GM18907 (cell line): ENCODE measurements at regions not wholly inside any gene's neighbourhood (a gene's known extent, or its start where the extent isn't known, plus 50 kb on each side); places are given as distances from the start of the nearest gene placed in this dataset.
"Not testable (repeated sequence)": the region's sequence is repeated elsewhere in the genome, so short reads cannot be mapped to it uniquely, and the experiment has no call there.

Experiments
- ATAC-seq: cut with Tn5 transposase; IDR thresholded peaks from one replicate; pipeline ENCODE4 v1.9.1; 2021; ENCODE audit warnings: mild to moderate bottlenecking, moderate library complexity; ENCODE audit not compliant: unreplicated experiment

DNA sequence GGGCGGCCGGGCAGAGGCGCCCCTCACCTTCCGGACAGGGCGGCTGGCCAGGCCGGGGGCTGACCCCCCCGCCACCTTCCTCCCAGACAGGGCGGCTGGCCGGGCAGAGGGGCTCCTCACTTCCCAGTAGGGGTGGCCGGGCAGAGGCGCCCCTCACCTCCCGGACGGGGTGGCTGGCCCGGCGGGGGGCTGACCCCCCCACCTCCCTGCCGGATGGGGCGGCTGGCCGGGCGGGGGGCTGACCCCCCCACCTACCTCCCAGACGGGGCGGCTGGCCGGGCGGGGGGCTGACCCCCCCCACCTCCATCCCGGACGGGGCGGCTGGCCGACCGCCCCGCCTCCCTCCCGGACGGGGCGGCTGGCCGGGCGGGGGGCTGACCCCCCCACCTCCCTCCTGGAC is 1615.5 kb upstream of the C9orf72 start:
- ATAC-seq, result not testable (repeated sequence)

DNA sequence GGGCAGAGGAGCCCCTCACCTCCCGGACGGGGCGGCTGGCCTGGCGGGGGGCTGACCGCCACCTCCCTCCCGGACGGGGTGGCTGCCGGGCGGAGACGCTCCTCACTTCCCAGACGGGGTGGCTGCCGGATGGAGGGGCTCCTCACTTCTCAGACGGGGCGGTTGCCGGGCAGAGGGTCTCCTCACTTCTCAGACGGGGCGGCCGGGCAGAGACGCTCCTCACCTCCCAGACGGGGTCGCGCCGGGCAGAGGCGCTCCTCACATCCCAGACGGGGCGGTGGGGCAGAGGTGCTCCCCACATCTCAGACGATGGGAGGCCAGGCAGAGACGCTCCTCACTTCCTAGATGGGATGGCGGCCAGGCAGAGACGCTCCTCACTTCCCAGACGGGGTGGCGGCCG is 1615.9 kb upstream of the C9orf72 start:
- ATAC-seq, result not testable (repeated sequence)

- ATAC-seq, result no peak
Observed at GRCh38 chr9:29198861-29199260, 1625.6 kb upstream of the C9orf72 start.

DNA sequence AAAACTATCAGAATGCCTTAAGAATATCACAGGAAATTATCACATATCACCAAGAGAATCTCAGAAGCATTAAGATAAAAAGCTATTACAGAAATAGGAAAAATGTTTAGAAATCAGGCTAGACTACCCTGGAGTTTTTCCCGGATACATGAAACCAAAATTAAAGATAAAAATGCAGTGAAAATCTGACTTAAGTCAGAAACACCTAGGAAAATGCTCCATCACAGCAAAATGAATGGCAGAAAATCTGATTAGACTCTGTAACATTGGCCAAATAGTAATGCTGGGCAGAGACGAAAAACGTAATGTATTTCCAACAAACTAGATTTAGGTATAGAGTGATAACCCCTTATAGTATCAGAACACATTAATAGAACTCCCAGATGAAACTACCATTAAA is 1626.7 kb upstream of the C9orf72 start:
- ATAC-seq, result no peak

DNA sequence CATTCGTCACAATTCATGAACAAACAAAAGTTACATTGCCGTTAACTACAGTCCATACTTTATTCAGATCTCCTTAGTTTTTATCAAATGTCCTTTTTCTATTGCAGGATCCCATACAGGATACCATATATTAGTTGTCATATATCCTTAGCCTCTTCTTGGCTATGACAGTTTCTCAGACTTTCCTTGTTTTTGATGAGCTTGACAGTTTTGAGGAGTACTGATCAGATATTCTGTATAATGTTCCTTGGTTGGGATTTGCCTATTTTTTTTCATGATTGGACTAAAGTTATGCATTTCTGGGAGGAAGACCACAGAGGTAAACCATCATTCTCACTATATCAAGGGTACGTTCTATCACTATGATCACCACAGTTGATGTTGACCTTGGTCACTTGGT is 1627.4 kb upstream of the C9orf72 start:
- no peak for ATAC-seq

GRCh38 chr9:29203244-29203930 is 1630.1 kb upstream of the C9orf72 start:
- ATAC-seq, result no peak

DNA sequence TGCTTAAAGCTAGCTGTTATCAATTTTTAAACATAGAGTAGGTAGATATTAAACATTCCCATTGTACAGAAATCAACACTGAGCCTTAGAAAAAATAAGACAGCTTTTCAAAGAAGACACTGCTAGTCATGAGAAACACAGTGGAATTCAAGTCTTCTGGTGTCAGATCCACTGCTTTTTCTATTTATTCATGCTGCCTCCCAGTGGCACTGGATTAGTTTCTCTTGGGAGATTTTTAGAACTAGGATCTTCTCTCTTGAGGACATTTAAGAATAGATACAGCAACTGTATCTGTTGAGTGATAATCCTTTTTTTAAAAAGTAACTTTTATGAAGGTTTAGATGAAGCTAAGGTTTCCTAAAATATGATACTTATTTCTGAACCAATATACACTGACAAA is 1635.4 kb upstream of the C9orf72 start:
- no peak for ATAC-seq

GRCh38 chr9:29209748-29210291 is 1636.5 kb upstream of the C9orf72 start:
- ATAC-seq, result no peak

- no peak for ATAC-seq
Observed at GRCh38 chr9:29211003-29211579, 1637.8 kb upstream of the C9orf72 start.

DNA sequence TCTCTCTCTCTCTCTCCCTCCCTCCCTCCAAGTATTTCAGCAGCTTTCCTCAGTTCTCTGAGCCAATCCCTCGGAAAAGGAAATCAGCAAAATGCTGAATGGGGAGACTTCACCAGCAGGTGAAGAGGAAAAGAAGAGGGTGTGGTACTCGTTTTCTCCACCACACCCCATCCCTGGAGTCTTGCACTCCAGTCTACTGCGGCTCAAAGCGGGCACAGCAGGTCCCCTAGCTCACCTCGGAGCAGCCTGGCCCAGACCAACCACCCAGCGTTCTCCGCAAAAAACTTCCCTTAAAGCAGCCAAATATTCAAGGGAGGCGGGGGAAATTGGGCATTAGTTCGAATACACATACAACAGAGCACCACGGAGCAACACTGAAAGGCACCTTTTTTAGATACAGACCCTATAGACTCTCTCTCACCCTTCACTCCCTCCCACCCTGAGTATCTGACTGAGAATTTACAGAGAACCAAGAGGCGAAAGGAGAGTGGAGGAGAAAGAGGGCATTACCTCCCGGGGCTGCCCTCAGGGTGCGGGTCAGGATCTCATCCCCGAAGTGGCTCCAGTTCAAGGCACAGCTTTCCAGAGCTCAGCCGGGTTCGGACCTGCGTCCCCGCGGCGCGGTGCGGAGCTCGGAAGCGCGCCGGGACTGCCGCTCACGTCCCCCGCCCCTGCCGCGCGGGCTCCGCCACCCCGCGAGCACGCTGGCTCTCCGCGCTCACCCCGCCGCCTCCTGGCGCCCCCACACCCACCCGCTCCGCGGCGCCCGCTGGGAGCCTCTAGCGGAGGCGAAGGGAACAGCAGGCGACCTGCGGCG is 1638.5 kb upstream of the C9orf72 start:
- ATAC-seq, result peak; percentile 93

GRCh38 chr9:29212397-29213387 is 1639.4 kb upstream of the C9orf72 start:
- no peak for ATAC-seq

DNA sequence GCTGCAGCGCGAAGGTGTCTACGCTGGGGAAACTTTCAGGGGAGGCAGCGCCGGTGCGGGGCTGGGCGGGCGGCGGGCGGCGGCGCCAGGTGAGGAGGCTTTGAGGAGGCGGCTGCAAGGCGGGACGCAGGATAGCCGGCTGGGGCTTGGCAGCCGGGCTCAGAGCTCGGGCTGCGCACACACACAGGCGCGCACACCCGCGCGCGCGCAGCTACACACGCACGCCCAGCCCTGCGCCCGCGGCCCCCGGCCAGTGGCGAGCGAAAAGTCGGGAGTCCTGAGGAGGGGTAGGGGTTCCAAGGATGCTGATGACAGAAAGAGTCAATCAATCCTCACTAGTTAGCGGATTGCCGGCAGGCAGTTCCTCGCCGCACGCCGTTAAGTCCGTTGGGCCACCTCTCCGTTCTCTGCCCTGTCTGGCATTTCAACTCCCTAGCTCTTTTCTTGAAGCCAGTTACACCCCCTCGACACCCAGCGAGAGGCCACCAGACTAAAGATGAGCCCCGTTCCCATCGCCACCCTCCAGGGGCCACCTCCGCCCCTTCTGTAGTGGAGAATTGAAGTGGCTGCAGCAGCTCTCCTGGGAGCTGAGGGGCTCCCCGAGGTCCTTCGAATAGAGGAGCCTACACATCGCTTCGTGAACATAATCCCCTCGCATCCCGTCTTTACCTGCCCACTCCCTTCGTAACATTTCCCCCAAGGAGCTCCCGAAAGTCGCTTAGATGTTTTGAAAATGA is 1640.3 kb upstream of the C9orf72 start, which contains the start of gene LINGO2:
Gene LINGO2, minus strand, starts transcription at position 185 of the 737 bp plus-strand sequence.
- no peak for ATAC-seq

DNA sequence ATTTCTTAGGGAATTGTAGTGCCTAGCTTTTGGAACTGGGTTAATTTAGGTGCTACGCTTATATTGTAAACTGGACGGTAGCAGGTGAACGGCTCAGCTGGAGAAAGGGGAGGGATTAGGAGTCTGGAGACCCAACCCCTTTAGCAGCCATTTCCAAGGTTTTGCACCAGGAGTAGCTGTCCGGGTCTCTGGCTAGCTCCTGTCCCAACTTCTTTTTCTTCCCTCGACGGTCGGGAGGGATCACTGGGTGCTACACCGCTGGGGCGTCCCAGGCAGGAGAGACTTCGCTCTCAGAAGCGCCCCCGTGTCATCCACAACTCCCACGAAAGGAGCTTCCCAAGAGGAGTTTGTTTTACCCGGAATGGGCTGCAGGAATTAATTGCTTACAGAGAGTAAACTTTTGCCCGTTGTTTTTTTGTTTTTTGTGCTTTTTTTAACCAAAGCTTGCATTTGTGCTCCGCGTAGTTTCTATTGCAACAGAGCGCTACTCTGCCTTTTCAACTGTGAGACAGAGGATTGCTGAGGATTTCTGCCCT is 1640.9 kb upstream of the C9orf72 start:
- no peak for ATAC-seq

GRCh38 chr9:29214690-29215253 is 1641.5 kb upstream of the C9orf72 start:
- ATAC-seq, result no peak

GRCh38 chr9:29217966-29218365 is 1644.7 kb upstream of the C9orf72 start:
- no peak for ATAC-seq

- no peak for ATAC-seq
Observed at GRCh38 chr9:29220596-29221251, 1647.4 kb upstream of the C9orf72 start.

DNA sequence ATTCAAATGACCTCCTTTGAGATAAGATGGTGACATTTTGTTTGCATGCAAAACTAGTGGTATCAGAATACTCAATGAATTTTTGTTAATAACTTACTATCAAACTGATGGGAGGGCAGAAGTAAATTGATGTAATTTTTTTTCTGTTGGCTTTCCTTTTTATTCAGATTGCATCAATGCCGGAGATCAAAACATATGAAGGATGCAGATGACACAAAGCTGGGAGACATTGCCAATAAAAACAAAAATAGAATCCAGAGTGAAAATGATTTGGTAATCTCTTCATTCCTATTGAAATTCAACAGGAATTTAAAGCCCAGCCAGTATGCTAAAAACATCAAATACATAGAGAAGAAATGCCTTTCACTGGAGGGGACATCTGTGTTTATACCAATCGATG is 1655.3 kb upstream of the C9orf72 start:
- no peak for ATAC-seq

DNA sequence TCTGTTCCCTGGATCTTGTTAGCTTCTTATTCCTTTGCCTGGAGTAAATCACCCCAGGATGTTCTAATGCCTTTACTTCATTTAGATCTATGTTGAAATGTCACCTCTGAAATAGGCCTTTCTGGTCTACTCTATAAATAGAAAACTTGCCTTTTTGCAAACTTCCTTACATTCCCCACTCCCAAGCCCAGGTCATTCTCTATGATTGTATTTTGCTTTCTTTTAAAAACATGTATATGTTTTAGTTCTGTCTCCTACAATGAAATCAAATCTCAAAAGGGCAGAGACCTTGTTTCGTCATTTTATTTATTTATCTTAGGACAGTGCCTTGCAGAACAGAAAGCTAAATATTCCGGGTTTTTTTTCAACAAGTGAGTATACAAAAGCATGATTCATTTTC is 1657.7 kb upstream of the C9orf72 start:
- ATAC-seq, result no peak

GRCh38 chr9:29233193-29233592 is 1659.9 kb upstream of the C9orf72 start:
- ATAC-seq, result no peak
